HepG2 (cell line): ENCODE measurements at regions not wholly inside any gene's neighbourhood (a gene's known extent, or its start where the extent isn't known, plus 50 kb on each side); places are given as distances from the start of the nearest gene placed in this dataset.

Source experiments
- ATAC-seq: fragments of 200-7000 bp; cut with Tn5 transposase; 3 replicates; pipeline ENCODE4 v1.9.1; 2020; ENCODE audit warnings: mild to moderate bottlenecking, moderate library complexity
- BruUV-seq: library from RNA; stranded (reverse); fragments of 400-500 nt; replicated peaks from 2 replicates; lab custom pipeline; 2021; lab: Mats Ljungman, UMichigan
- CTCF ChIA-PET: fragments of 300-600 bp; formaldehyde crosslinking; extraction: SDS; loops from one replicate; lab custom pipeline; 2021; ENCODE audit warnings: low total read pairs, inconsistent platforms, low intra/inter-chr PET ratio; lab: Yijun Ruan, JAX
- POLR2A ChIA-PET: fragments of 350-600 bp; sonication (Branson Sonifier 250); formaldehyde crosslinking; loops from one replicate; lab custom pipeline; 2020; ENCODE audit warnings: antibody characterized with exemption, inconsistent platforms; lab: Yijun Ruan, JAX
- DNase-seq: peaks from one replicate; pipeline ENCODE4 v3.0.0-alpha.2; 2015; ENCODE audit warnings: low spot score
- FAIRE-seq: peaks from 3 replicates; lab custom pipeline; 2011; peaks lifted over from hg19 to GRCh38; lab: Jason Lieb, UNC
- H2AFZ ChIP-seq: one replicate; pipeline ENCODE4 v1.6.1; 2011; ENCODE audit warnings: low read length, inconsistent platforms
- H3K27ac ChIP-seq: fragments of 300-600 bp; 3 replicates; pipeline ENCODE4 v1.8.0; 2011; ENCODE audit warnings: mixed run types, mild to moderate bottlenecking, mixed read lengths, low read length, inconsistent platforms; ENCODE audit not compliant: insufficient read depth; ENCODE audit errors: extremely low read length
- H3K27me3 ChIP-seq, 2 experiments: fragments of 200-600 bp in 1 of 2; 2 replicates in 1 of 2; 3 replicates in 1 of 2; pipeline versions ENCODE4 v1.6.0 to v1.8.0; 2011; ENCODE audit warnings: low read length in 2 of 2, mild to moderate bottlenecking in 2 of 2, moderate library complexity in 2 of 2, inconsistent platforms in 1 of 2; ENCODE audit not compliant: insufficient read depth in 2 of 2, control insufficient read depth in 1 of 2
- H3K36me3 ChIP-seq, 2 experiments: fragments of 200-600 bp in 1 of 2; replicated peaks in 1 of 2; 2 replicates in 1 of 2; 3 replicates in 1 of 2; pipeline versions ENCODE4 v1.5.1 to v1.8.0; 2011; ENCODE audit warnings: low read length in 2 of 2, inconsistent platforms in 1 of 2; ENCODE audit not compliant: insufficient read depth in 2 of 2, control insufficient read depth in 1 of 2
- H3K4me1 ChIP-seq: 2 replicates; pipeline ENCODE4 v1.5.1; 2012; ENCODE audit warnings: low read length, inconsistent platforms; ENCODE audit not compliant: insufficient read depth
- H3K4me2 ChIP-seq: 2 replicates; pipeline ENCODE4 v1.6.0; 2011; ENCODE audit warnings: low read depth, low read length, inconsistent platforms
- H3K4me3 ChIP-seq, 3 experiments: fragments of 200-600 bp in 1 of 3; sonication (generic), shearing (Covaris generic) in 1 of 3; replicated peaks in 1 of 3; 2 replicates each; pipeline ENCODE4 v1.5.1; 2011 to 2016; ENCODE audit warnings: low read length in 3 of 3, inconsistent platforms in 2 of 3, low read depth in 2 of 3, mild to moderate bottlenecking in 2 of 3, control low read depth in 1 of 3, mixed read lengths in 1 of 3; ENCODE audit not compliant: insufficient read depth in 1 of 3
- H3K79me2 ChIP-seq: one replicate; pipeline ENCODE4 v1.6.1; 2011; ENCODE audit warnings: low read length, inconsistent platforms; ENCODE audit not compliant: insufficient read depth
- H3K9ac ChIP-seq: 2 replicates; pipeline ENCODE4 v1.6.0; 2011; ENCODE audit warnings: mild to moderate bottlenecking, low read depth, low read length, inconsistent platforms; ENCODE audit not compliant: insufficient read depth
- H3K9me3 ChIP-seq: 2 replicates; pipeline ENCODE4 v1.5.1; 2012; ENCODE audit warnings: mild to moderate bottlenecking, low read length
- H4K20me1 ChIP-seq: 2 replicates; pipeline ENCODE4 v1.6.0; 2011; ENCODE audit warnings: inconsistent platforms, mild to moderate bottlenecking, low read length, moderate library complexity; ENCODE audit not compliant: insufficient read depth
- CREBL2 ChIP-seq: sonication (generic); formaldehyde crosslinking; IDR thresholded peaks from 2 replicates; pipeline ENCODE4 v1.8.1; 2023; ENCODE audit warnings: missing genetic modification reagents, mild to moderate bottlenecking, borderline replicate concordance
- MAF1 ChIP-seq: sonication (generic); formaldehyde crosslinking; IDR thresholded peaks from 2 replicates; pipeline ENCODE4 v1.5.0; 2020; ENCODE audit warnings: missing genetic modification reagents, borderline replicate concordance
- MAZ ChIP-seq, 2 experiments: sonication (generic) in 1 of 2; formaldehyde crosslinking in 1 of 2; IDR thresholded peaks; 2 replicates each; pipeline versions ENCODE4 v1.5.0 to v1.6.1; 2012 to 2020; ENCODE audit warnings: low read depth in 2 of 2, mild to moderate bottlenecking in 2 of 2, borderline replicate concordance in 1 of 2, improper control_type of control experiment in 1 of 2, low read length in 1 of 2, missing genetic modification reagents in 1 of 2, moderate library complexity in 1 of 2
- MXI1 ChIP-seq: IDR thresholded peaks from 3 replicates; pipeline ENCODE4 v1.6.1; 2012; ENCODE audit warnings: low read depth, low read length, inconsistent platforms, borderline replicate concordance
- PLRG1 ChIP-seq: fragments of 450-650 bp; conservative IDR thresholded peaks from 2 replicates; pipeline ENCODE4 v1.6.1; 2016
- TCF7L2 ChIP-seq: IDR thresholded peaks from 2 replicates; pipeline ENCODE4 v1.6.1; 2011; ENCODE audit warnings: mild to moderate bottlenecking, low read depth, low read length, moderate library complexity
- XBP1 ChIP-seq: sonication (generic); formaldehyde crosslinking; IDR thresholded peaks from 2 replicates; pipeline ENCODE4 v1.5.0; 2020; ENCODE audit warnings: missing genetic modification reagents
- ZFP62 ChIP-seq: sonication (generic); formaldehyde crosslinking; IDR thresholded peaks from 2 replicates; pipeline ENCODE4 v1.4.0; 2020; ENCODE audit warnings: missing genetic modification reagents
- ZNF543 ChIP-seq: sonication (generic); formaldehyde crosslinking; IDR thresholded peaks from 2 replicates; pipeline ENCODE4 v1.4.0; 2020; ENCODE audit warnings: mild to moderate bottlenecking, missing genetic modification reagents
- ZNF652 ChIP-seq: IDR thresholded peaks from 2 replicates; pipeline ENCODE4 v1.6.1; 2016; ENCODE audit warnings: low read depth, borderline replicate concordance
- ZNF672 ChIP-seq: sonication (generic); formaldehyde crosslinking; IDR thresholded peaks from 2 replicates; pipeline ENCODE4 v1.8.1; 2022; ENCODE audit warnings: missing genetic modification reagents
- ZXDC ChIP-seq: sonication (generic); formaldehyde crosslinking; IDR thresholded peaks from 2 replicates; pipeline ENCODE4 v1.5.0; 2020; ENCODE audit warnings: mild to moderate bottlenecking, missing genetic modification reagents
- WGBS: methylation state at CpG from one replicate; pipeline ENCODE4 v1.1.6; 2017; ENCODE audit warnings: low lambda C conversion rate; 5-methylcytosine and 5-hydroxymethylcytosine counted together
- in situ Hi-C: cut with HindIII; loops from 2 replicates; pipeline ENCODE4 v1.10.0; 2017; ENCODE audit warnings: low pct_unique_long_range_greater_than_20kb; ENCODE audit not compliant: extremely low pct_ligation_motif_present
- intact Hi-C: fragments of 100-400 bp; cut with micrococcal nuclease; formaldehyde crosslinking; loops from one replicate; pipeline ENCODE4 v1.10.0; 2022; ENCODE audit not compliant: unreplicated experiment
- TF ChIP-seq, protein P1 (sequence below): conservative IDR thresholded peaks from 2 replicates; pipeline ENCODE4 v1.6.1; 2018; ENCODE audit warnings: missing genetic modification reagents
- TF ChIP-seq, protein P2 (sequence below): sonication (generic); formaldehyde crosslinking; IDR thresholded peaks from 2 replicates; pipeline ENCODE4 v1.5.0; 2020; ENCODE audit warnings: missing genetic modification reagents

DNA sequence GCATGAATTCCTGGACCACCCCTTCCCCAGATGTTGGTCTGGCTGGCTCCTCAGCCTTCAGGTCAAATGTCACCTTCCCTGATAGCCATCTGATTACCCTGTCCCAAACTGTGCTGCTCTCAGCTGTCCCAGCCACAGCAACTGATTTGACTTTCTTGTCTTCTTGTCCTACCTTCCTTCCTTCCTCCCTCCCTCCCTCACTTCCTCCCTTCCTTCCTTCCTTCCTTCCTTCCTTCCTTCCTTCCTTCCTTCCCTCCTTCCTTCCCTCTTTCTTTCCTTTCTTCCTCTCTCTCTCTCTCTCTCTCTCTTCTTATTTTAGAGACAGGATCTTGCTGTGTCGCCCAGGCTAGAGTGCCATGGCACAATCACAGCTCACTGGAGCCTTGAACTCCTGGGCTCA lies 242.5 kb downstream of the RPS24 start:
- Histone ChIP-seq H3K27ac (no peak overlapping the region), H2AFZ (no peak overlapping the region), H3K9me3 (no peaks in the 10 kb centered on the region), H3K4me1 (no peaks in the 10 kb centered on the region), H3K27me3 (peaks cover 5 to 23% of the 10 kb centered on the region in 2 experiments; a peak in 3 of 5 replicates), H3K36me3 (no peaks in the 10 kb centered on the region), H4K20me1 (no peaks in the 10 kb centered on the region), H3K9ac (no peak overlapping the region), H3K4me3 (no peak overlapping the region), H3K79me2 (no peaks in the 10 kb centered on the region), H3K4me2 (no peak overlapping the region)
- POLR2A ChIA-PET = no interaction called here
- WGBS = 48% methylated on average over 1 of the region's 1 CpG
- intact Hi-C loops = no loop called here
- no peak for ATAC-seq
- BruUV-seq = no TSS peak
- no peak for DNase-seq
- no peak for FAIRE-seq
- no peak for TF ChIP-seq ZNF672 (CRISPR knock-in tag)
- TF ChIP-seq, protein P1, sequence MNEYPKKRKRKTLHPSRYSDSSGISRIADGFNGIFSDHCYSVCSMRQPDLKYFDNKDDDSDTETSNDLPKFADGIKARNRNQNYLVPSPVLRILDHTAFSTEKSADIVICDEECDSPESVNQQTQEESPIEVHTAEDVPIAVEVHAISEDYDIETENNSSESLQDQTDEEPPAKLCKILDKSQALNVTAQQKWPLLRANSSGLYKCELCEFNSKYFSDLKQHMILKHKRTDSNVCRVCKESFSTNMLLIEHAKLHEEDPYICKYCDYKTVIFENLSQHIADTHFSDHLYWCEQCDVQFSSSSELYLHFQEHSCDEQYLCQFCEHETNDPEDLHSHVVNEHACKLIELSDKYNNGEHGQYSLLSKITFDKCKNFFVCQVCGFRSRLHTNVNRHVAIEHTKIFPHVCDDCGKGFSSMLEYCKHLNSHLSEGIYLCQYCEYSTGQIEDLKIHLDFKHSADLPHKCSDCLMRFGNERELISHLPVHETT = no peak
- in situ Hi-C loops = no loop called here
- CTCF ChIA-PET = no interaction called here

DNA sequence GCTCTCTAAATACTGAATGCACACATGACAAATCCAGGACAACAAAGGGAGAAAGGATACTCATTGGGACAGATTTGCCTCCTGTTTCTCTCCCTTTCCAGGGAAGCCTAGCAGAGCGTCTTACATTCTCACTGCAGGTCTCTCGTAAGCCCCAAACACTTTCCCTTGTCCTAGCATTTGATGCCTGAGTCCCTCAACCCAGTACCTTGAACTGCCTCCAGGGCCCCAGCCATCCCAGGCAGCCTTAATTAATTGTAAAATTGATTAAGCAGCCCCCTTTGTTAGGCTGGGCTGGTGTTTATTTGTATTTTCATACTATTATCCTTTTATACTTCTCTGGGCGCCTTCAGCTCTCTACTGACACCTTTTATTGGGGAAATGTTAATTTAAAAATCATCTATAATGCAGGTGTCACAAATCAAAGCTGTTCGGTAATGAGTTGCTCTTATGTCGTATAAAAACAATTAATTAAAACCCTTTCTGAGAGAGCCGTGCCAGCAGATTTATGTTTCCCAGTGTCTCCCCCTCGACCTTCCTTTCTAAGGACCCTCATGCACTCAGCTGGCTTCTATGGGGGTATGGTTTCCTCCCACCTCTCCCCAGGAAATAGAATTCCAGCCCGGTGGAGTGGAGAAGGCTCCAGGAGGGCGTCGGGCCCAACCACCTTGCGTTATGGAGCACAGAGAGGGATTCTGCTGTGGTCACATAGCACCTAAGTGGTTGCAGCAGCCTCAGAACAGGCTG lies 243.8 kb downstream of the RPS24 start:
- 50% methylated on average over 11 of the region's 11 CpGs for WGBS
- no peak overlapping the region for H3K4me3 ChIP-seq
- intact Hi-C loops = no loop called here
- peaks cover 6 to 34% of the 10 kb centered on the region in 2 experiments; a peak in 4 of 5 replicates for H3K27me3 ChIP-seq
- H4K20me1 ChIP-seq = no peaks in the 10 kb centered on the region
- POLR2A ChIA-PET = no interaction called here
- no peak for FAIRE-seq
- H3K4me1 ChIP-seq = no peaks in the 10 kb centered on the region
- BruUV-seq = no TSS peak
- H3K4me2 ChIP-seq = no peak overlapping the region
- no peaks in the 10 kb centered on the region for H3K79me2 ChIP-seq
- CTCF ChIA-PET = no interaction called here
- H3K9ac ChIP-seq = no peak overlapping the region
- no peaks in the 10 kb centered on the region for H3K36me3 ChIP-seq
- no peak overlapping the region for H2AFZ ChIP-seq
- in situ Hi-C loops = no loop called here
- no peak for ATAC-seq
- no peak for DNase-seq
- no peaks in the 10 kb centered on the region for H3K9me3 ChIP-seq
- H3K27ac ChIP-seq = no peak overlapping the region
- TF ChIP-seq, protein P2, sequence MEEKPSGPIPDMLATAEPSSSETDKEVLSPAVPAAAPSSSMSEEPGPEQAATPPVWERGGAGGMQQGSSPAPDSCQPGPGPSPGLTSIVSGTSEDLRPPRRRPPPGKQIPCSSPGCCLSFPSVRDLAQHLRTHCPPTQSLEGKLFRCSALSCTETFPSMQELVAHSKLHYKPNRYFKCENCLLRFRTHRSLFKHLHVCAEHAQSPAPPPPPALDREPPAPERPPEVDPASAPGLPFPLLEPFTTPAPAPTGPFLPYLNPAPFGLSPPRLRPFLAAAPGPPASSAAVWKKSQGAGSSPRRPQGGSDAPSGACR (CRISPR knock-in tag) = no peak
- no peak for TF ChIP-seq PLRG1
- no peak for TF ChIP-seq ZFP62
- TF ChIP-seq ZNF543 (CRISPR knock-in tag) = no peak
- TF ChIP-seq CREBL2 = no peak
- no peak for TF ChIP-seq MAZ (IDR thresholded peaks at IDR 0.05; ENCODE audit: borderline replicate concordance, low read depth, low read length)
- no peak for TF ChIP-seq MAZ (CRISPR knock-in tag; IDR thresholded peaks at IDR 0.05; ENCODE audit: low read depth)
- TF ChIP-seq MXI1 = no peak
- no peak for TF ChIP-seq TCF7L2
- no peak for TF ChIP-seq ZNF652
- TF ChIP-seq ZXDC (CRISPR knock-in tag) = no peak
- no peak for TF ChIP-seq MAF1 (CRISPR knock-in tag)
- no peak for TF ChIP-seq XBP1 (CRISPR knock-in tag)
